ENCODE measurements at regions not wholly inside any gene's neighbourhood (a gene's known extent, or its start where the extent isn't known, plus 50 kb on each side); places are given as distances from the start of the nearest gene placed in this dataset.

DNA sequence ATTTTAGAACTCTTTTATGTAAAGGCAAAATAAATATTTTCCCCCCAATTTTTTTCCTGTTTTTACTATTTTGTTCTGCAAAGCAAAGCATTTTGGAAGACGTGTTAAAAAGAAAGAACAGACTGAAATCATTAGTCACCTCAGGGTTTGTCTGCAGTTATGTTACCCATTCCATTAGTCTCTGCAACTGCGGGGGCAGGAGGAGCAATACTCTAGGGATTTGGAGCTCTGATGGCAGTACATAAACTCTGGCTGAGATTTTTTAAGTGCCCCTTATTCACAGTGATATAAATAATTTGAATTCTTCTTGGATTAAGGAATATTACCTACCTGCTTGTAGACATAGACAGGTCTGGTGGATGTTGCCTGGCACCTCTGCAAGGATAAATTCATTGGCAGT is 88.0 kb upstream of the CELF4 start:
- DNase-seq (ENCODE audit: low spot score) = no peak

DNA sequence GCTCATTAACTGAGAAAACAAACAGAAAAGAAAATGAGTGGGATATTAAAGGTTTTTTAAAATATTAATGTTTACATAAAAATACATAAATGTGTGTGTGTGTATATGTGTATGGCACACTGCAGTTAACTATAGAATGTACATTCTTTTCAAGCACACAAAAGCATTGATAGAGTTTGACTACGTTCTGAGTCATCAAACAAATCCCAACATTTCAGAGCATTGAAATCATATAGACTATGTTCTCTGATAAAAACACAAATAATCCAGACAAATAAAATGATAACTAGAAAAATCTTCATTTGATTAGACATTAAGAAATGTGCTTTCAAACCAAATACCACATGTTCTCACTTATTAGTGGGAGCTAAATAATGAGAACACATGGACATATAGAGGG is 84.3 kb upstream of the CELF4 start:
- DNase-seq (ENCODE audit: low spot score) = no peak

DNA sequence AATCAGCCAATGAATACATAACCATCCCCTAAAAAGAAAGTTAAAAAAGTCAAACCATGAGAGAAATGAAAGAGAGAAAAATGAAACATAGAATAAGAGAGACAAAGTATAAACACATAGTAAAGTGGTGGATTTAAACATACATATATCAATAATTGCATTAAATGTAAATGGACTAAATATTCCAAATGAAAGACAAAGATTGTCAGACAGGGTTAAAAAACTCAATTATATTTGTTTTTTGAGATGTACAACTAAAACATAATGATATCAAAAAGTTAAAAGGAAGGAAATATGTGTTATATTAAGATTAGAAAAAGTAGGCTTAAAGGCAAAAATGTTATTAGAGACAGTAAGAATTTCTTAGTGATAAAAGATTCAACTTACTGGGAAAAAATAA is 83.8 kb upstream of the CELF4 start:
- DNase-seq (ENCODE audit: low spot score) = no peak

DNA sequence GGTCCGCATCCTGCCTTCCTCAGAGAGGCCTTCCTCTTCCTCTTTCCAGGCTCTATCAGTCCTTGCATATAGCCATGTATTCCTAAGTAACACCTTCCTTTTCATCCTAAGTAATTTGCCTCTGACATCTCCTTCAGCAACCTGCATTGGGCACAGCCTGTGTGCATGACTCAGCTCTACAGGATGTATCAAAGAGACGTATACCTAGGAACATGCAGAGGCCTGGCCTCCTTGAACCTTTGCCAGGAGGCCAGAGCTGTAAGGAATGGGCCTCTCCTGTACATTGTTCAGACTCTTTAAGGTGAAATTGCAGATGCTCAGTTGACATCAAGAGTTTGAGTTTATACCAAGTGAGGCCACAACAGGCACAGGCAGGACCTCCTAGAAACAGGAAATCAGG is 76.0 kb upstream of the CELF4 start:
- no peak for DNase-seq (ENCODE audit: low spot score)

DNA sequence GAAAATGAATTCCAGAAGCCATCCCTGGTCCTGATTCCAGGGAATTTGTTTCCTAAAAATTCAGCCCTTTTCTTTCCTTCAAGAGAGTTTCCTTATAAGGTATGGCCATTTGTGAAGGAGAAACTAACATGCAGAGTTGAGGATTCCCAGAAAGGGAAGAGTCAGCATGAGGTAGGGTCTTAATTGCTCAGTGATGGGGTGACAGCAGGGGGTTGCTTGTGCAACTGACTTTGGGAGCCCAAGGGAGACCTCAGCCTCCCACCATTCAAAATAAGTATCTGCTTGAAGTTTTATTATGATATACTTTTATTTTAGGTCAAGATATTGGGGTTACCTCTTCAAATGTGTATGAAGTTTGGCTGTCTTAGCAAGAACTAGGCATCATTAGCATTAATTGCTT is 74.9 kb upstream of the CELF4 start:
- no peak for DNase-seq (ENCODE audit: low spot score)

DNA sequence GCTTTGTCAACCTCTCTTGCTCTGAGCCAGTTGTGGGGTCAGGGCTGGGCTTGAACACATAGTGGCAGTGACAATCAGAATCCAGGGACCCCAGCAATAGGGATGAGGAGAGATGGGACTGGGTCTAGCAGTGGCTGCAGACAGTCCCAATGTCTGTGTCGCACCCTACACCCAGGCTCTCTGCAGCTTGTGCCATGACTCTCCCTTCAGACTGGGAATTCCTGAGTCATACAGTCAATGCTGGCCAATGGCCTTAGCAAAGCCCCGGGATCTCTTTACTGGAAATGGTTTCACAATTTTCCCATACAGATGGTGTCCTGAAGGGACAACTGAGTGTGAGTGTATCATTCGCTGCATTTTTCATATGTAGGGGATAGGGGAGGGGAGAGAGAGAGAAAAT is 74.2 kb upstream of the CELF4 start:
- DNase-seq (ENCODE audit: low spot score) = no peak

DNA sequence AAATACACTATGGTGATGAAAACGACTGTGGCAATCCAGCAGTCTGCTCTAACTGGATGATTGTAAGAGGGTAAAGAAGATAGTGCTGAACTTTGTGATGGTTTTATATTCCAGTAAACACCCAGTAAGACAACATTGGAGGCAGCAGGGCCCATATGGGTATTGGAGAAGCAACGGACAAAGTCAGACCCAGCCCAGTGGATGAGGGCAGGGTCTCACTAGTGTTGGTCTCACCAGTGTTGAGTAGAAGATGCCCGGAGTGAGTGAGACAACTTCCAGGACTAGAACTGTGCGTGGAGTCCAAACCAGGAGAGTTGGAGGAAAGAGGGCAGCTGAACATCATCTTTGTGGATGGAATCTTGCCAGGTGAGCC is 71.9 kb upstream of the CELF4 start:
- no peak for DNase-seq (ENCODE audit: low spot score)

DNA sequence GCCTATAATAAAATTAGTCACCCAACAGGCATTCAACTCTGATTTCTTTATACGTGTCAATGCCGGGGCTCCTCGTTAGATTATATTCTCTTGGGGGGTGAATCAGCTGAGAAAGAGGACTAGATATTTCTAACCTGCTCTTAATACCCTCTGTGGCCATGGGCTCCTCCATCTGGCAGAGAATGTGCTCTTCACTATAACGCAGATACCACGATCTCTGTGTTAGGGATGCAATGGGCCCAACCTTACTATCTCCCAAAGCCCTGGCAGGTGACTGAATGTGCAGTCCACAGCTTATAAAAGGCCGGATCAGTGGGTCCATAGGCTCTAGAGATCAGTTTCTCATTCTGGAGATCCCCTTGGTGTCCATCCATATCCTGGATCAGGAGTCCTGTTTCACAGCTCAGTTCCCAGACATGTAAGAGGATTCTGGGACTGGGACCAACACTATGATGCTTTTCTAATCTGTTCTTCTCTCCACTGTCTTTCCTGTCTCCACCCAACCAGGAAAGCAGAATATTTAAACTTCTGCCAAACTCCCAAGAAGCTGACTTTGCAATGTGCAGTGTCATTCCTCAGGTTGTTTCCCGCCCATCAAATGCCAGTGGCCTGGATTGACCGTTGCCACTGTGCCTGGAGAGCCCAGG is 71.4 kb upstream of the CELF4 start:
- DNase-seq (ENCODE audit: low spot score) = no peak

DNA sequence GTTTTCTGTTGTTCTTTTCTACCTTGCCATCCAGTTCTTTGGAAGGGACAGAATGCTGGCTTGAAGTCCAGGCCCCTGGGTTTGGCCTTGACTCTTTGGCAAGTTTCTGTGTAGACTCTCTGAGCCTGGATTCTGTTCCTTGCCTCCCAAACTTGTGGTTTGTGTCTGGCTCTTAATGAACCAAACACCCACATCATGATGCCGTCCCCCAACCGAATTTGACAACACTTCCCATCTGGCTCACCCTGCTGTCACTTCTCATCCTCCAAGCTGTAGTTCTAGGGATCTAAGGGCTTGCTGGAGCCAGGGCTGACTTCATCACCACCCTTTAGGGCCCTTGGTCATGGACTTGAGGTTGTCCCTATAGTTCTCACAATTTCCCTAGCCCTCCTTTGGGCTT is 68.9 kb upstream of the CELF4 start:
- DNase-seq (ENCODE audit: low spot score) = no peak

DNA sequence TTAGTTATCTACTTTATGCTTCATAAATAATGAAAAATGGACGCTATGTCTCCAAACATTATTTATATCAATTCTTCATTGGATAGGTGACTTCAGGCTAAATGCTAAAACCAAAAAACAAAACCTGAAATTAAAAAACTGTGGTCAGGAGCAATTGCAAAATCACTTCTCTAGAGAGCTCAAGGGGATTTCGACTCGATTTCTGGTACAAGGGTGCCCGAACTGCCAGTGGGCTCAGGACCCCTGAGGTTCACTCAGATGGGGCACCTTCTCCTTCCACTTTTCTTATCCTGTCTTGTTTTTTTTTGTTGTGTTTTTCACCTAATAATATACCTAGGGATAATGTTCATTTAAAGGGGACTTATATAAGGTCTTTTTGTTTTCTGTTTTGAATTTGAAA is 65.8 kb upstream of the CELF4 start:
- no peak for DNase-seq (ENCODE audit: low spot score)

DNA sequence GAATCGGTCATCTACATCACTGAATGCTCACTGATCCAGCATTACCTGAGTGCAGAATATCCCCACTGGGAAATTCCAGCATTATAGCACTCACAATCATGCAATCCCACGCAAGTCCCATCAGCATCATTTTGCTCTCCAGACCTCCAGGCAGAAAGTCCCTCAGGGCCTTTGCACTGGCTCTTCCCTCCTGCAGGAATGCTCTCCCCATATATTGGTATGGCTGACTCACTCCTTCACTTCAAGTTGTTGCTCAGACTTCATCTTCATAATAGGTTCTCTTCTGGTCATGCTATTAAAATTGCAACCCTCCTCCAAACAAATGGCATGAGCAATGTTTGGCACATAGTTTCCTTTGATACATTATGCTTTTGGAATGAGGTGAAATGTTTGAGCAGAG is 64.7 kb upstream of the CELF4 start:
- DNase-seq (ENCODE audit: low spot score) = no peak

DNA sequence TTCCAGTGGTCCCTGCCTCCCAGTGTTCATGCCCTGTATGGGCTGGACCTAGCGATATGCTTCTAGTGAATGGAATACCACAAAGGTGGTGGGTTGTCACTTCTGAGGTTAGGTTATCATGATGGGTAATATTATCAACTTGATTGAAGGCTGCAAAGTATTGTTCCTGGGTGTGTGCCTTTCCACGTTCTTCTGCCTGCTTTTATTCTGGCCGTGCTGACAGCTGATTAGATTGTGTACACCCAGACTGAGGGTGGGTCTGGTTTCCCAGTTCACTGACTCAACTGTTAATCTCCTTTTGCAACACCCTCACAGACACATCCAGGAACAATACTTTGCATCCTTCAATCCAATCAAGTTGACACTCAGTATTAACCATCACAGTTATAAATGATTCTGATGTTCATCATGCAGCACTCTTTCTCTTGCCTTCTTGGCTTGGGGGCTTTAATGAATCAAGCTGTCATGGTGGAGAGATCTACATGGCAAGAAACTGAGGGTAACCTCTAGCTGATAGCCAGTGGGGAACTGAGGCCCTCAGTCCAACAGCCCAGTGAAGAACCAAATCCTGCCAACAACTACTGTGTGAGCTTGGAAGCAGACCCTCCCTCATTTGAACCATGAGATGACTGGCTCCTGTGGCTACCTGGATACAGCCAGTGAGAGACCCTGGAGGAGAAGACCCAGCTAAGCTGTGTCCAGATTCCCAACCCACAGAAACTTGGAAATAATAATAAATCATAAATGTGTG is 63.0 kb upstream of the CELF4 start:
- DNase-seq (ENCODE audit: low spot score) = no peak

DNA sequence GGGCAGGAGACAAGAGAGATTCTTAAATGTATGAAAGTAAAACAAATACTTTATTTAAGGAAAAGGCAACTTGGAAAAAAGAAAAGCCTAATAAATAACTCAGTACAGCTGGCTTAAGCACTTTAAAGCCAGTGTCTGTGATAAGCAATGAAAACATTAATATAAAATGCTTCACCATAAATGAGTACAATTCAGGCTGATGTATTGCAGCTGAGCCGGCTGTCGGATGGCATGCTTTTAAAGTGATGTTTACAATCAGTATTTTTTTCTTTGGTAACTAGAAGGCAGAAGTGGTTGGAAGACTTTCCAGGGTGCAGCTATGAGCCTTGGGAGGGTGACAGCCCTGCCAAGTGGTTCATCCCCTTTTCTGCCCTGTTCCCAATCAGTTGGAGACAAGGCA is 58.7 kb upstream of the CELF4 start:
- no peak for DNase-seq (ENCODE audit: low spot score)

DNA sequence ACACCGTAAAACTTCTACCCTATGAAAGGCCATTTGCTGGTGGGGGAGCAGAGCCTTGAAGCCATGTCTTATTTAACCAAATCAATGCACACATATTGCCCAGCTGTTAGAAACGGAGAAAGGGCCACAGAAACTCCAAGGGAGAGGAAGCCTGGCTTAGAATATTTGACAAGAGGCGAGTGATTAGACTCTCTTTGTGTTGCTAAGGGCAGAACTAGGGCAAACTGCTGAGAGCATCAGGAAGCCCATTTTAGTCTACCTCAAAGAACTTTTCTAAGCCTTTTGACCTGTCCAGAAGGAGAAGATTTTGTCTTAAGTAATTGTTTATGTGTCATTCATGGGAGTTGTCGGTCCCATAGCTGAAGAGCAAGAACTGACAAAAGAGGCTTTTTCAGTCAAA is 54.4 kb upstream of the CELF4 start:
- no peak for DNase-seq (ENCODE audit: low spot score)

DNA sequence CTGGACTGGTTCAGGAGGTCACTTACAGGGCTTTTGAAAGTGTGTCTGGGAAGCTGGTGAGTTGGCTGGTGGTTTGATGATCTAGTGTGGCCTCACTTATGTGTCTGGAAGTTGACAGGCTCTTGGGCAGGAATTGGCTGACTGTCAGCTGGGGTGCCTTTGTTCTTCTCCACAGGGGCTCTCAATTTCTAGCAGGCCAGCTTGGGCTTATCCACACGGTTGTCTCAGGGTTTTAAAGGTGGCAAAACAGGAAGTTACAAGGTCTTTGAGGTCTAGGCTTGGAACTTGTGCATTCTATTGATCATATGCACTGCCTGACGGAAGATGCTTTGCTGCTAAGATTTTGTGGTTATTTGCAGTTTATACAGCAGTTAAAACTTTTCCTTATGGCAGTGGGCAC is 52.0 kb upstream of the CELF4 start:
- no peak for DNase-seq (ENCODE audit: low spot score)

Measured in globus pallidus (tissue), 1 donor.